ENCODE measurements at regions not wholly inside any gene's neighbourhood (a gene's known extent, or its start where the extent isn't known, plus 50 kb on each side); places are given as distances from the start of the nearest gene placed in this dataset.
"Not testable (repeated sequence)": the region's sequence is repeated elsewhere in the genome, so short reads cannot be mapped to it uniquely, and the experiment has no call there.

DNA sequence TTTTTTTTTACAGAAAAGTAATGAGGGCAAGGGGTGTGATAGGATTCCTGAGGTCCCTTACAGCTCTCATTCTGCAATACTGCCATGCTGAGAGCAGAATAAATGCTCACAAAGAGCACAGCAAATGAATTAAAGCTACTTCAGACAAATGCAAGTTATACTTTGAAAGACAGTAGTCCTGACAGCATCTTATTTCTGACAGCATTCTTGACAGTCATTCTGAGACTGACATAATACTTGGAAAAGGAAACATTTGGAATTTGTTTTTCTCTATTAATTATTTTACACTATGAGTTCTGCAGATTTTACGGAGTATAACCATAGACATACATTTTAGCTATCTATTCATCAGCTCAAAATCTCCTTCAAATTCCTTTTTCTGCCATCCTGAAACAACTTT lies 935.2 kb upstream of the FAM98A start:
- no peaks in the 10 kb centered on the region for H3K9me3 ChIP-seq (ENCODE audit: low read length)
- H3K9ac ChIP-seq (ENCODE audit: low read length) = no peak overlapping the region
- no peak overlapping the region for H3K27ac ChIP-seq (ENCODE audit: low read depth, low read length)
- no peak overlapping the region for H3K4me3 ChIP-seq (ENCODE audit: low read depth in 1 of 2, low read length in 2 of 2)
- no peaks in the 10 kb centered on the region for H3K27me3 ChIP-seq (ENCODE audit: control insufficient read depth in 1 of 2, insufficient read depth in 2 of 2, low read length in 2 of 2)
- no peaks in the 10 kb centered on the region for H3K4me1 ChIP-seq (ENCODE audit: insufficient read depth, low read length)
- H3K36me3 ChIP-seq (ENCODE audit: insufficient read depth, low read length) = no peaks in the 10 kb centered on the region

- no peak overlapping the region for H3K9ac ChIP-seq (ENCODE audit: low read length)
- H3K36me3 ChIP-seq (ENCODE audit: insufficient read depth, low read length) = no peaks in the 10 kb centered on the region
- H3K27ac ChIP-seq (ENCODE audit: low read depth, low read length) = no peak overlapping the region
- no peaks in the 10 kb centered on the region for H3K27me3 ChIP-seq (ENCODE audit: control insufficient read depth in 1 of 2, insufficient read depth in 2 of 2, low read length in 2 of 2)
- H3K4me1 ChIP-seq (ENCODE audit: insufficient read depth, low read length) = no peaks in the 10 kb centered on the region
- H3K9me3 ChIP-seq (ENCODE audit: low read length) = no peaks in the 10 kb centered on the region
- H3K4me3 ChIP-seq (ENCODE audit: low read depth in 1 of 2, low read length in 2 of 2) = no peak overlapping the region
Measured at GRCh38 chr2:34533585-34534183, 934.6 kb upstream of the FAM98A start.

DNA sequence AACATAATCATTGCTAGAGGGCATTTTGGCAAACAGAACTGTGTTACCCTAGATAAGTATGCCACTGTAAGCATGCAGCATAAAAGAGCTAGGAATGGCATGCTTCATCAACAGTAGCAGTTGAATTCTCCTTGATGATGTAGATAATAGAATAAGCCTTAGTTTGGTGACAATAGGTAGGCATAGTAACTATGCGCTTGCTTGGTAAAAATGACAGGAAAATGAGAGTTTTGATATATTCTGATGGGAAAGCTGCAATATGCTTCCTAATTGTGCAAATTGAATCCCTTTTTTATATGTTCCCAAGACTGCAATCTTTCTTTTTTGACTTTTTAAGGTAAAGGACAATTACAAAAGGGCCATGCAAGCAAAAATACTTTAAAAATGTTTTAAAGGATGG lies 930.9 kb upstream of the FAM98A start:
- no peak overlapping the region for H3K9ac ChIP-seq (ENCODE audit: low read length)
- H3K4me3 ChIP-seq (ENCODE audit: low read depth in 1 of 2, low read length in 2 of 2) = no peak overlapping the region
- H3K4me1 ChIP-seq (ENCODE audit: insufficient read depth, low read length) = no peaks in the 10 kb centered on the region
- H3K9me3 ChIP-seq (ENCODE audit: low read length) = no peaks in the 10 kb centered on the region
- no peaks in the 10 kb centered on the region for H3K27me3 ChIP-seq (ENCODE audit: control insufficient read depth in 1 of 2, insufficient read depth in 2 of 2, low read length in 2 of 2)
- H3K36me3 ChIP-seq (ENCODE audit: insufficient read depth, low read length) = no peaks in the 10 kb centered on the region
- H3K27ac ChIP-seq (ENCODE audit: low read depth, low read length) = no peak overlapping the region

GRCh38 chr2:34523958-34524514 lies 924.9 kb upstream of the FAM98A start:
- no peak overlapping the region for H3K27ac ChIP-seq (ENCODE audit: low read depth, low read length)

GRCh38 chr2:34519659-34520058 lies 920.6 kb upstream of the FAM98A start:
- no peak overlapping the region for H3K4me3 ChIP-seq (ENCODE audit: low read depth in 1 of 2, low read length in 2 of 2)
- no peaks in the 10 kb centered on the region for H3K9me3 ChIP-seq (ENCODE audit: low read length)
- no peaks in the 10 kb centered on the region for H3K27me3 ChIP-seq (ENCODE audit: control insufficient read depth in 1 of 2, insufficient read depth in 2 of 2, low read length in 2 of 2)
- H3K27ac ChIP-seq (ENCODE audit: low read depth, low read length) = no peak overlapping the region
- no peaks in the 10 kb centered on the region for H3K36me3 ChIP-seq (ENCODE audit: insufficient read depth, low read length)
- H3K4me1 ChIP-seq (ENCODE audit: insufficient read depth, low read length) = no peaks in the 10 kb centered on the region
- no peak overlapping the region for H3K9ac ChIP-seq (ENCODE audit: low read length)

More at GRCh38 chr2:34523958-34524514, 924.9 kb upstream of the FAM98A start:
- Histone ChIP-seq H3K4me3 (ENCODE audit: low read depth in 1 of 2, low read length in 2 of 2) (no peak overlapping the region), H3K36me3 (ENCODE audit: insufficient read depth, low read length) (no peaks in the 10 kb centered on the region), H3K4me1 (ENCODE audit: insufficient read depth, low read length) (no peaks in the 10 kb centered on the region), H3K9me3 (ENCODE audit: low read length) (no peaks in the 10 kb centered on the region), H3K9ac (ENCODE audit: low read length) (no peak overlapping the region), H3K27me3 (ENCODE audit: control insufficient read depth in 1 of 2, insufficient read depth in 2 of 2, low read length in 2 of 2) (no peaks in the 10 kb centered on the region)

GRCh38 chr2:34498561-34498960 lies 899.5 kb upstream of the FAM98A start:
- H3K4me1 ChIP-seq (ENCODE audit: insufficient read depth, low read length) = no peaks in the 10 kb centered on the region
- H3K4me3 ChIP-seq (ENCODE audit: low read depth in 1 of 2, low read length in 2 of 2) = no peak overlapping the region
- no peaks in the 10 kb centered on the region for H3K36me3 ChIP-seq (ENCODE audit: insufficient read depth, low read length)
- H3K9ac ChIP-seq (ENCODE audit: low read length) = no peak overlapping the region
- H3K27ac ChIP-seq (ENCODE audit: low read depth, low read length) = no peak overlapping the region
- no peaks in the 10 kb centered on the region for H3K9me3 ChIP-seq (ENCODE audit: low read length)
- no peaks in the 10 kb centered on the region for H3K27me3 ChIP-seq (ENCODE audit: control insufficient read depth in 1 of 2, insufficient read depth in 2 of 2, low read length in 2 of 2)

- not testable (repeated sequence) for H3K9ac ChIP-seq (ENCODE audit: low read length); H3K36me3 ChIP-seq (ENCODE audit: insufficient read depth, low read length); H3K9me3 ChIP-seq (ENCODE audit: low read length); H3K27me3 ChIP-seq (ENCODE audit: control insufficient read depth in 1 of 2, insufficient read depth in 2 of 2, low read length in 2 of 2); H3K27ac ChIP-seq (ENCODE audit: low read depth, low read length); H3K4me1 ChIP-seq (ENCODE audit: insufficient read depth, low read length); H3K4me3 ChIP-seq (ENCODE audit: low read depth in 1 of 2, low read length in 2 of 2)
Measured at GRCh38 chr2:34494192-34494591, 895.1 kb upstream of the FAM98A start.

DNA sequence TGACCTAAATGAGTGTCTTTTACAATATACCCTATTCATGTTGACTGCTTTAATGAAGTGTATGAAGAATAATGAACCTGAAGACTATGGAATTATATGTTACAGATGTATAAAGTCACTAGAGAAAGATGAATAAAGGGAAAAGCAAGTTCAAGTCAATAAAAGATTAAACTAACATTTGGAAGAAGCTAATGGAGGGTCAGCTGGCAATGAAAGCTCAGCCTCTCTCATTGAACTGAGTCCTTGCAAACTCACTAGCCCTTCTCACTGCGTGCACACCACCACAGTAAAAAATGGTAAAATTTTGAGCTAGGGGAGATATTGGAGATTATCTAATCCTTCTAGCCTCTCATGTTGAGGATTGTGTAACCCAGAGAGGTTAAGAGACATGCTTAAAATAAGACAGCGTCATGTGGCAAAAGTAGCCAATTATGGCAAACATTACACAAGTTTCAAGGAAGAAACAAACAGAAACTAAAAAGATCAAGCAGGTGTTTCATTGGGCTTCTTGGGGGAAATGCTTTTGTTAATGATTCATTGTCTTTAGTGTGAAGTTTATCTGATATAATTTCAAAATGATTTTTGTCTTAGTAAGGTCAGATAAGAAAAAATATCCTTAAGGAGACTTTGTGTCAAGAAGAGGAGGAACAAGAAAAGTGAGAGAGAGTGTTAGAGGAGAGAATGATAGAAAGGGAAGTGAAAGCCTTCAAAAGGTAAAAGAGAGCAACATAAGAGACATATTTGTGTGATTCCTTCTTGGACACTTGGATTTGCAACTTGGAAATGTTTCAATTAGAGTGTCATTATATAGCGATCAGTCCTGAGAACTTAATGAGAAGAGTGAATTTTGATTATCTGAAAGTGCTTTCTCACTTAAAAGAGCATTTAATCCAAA lies 893.7 kb upstream of the FAM98A start:
- Histone ChIP-seq H3K9me3 (ENCODE audit: low read length) (no peaks in the 10 kb centered on the region), H3K36me3 (ENCODE audit: insufficient read depth, low read length) (no peaks in the 10 kb centered on the region)

DNA sequence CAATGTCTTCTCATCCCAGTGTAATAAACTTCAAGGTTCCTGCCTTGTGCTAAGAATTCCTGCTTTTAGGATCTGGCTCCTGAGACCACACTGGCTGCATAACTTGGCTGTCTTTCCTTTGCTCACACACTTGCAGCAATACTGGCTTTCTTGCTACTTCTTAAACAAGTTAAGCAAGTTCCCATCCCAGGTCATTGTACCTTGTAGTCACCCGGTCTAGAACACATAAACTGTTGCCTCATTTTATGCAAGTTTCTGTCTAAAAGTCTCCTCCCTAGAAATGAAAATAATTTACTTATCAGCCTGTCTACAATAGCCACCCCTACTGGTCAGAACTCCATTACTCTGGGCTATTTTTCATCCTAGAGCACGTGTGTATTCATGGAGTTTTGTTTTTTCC lies 887.9 kb upstream of the FAM98A start:
- Histone ChIP-seq H3K27me3 (ENCODE audit: control insufficient read depth in 1 of 2, insufficient read depth in 2 of 2, low read length in 2 of 2) (no peaks in the 10 kb centered on the region), H3K36me3 (ENCODE audit: insufficient read depth, low read length) (no peaks in the 10 kb centered on the region), H3K27ac (ENCODE audit: low read depth, low read length) (no peak overlapping the region), H3K9me3 (ENCODE audit: low read length) (no peaks in the 10 kb centered on the region), H3K9ac (ENCODE audit: low read length) (no peak overlapping the region), H3K4me3 (ENCODE audit: low read depth in 1 of 2, low read length in 2 of 2) (no peak overlapping the region), H3K4me1 (ENCODE audit: insufficient read depth, low read length) (no peaks in the 10 kb centered on the region)

More for the DNA sequence above, 893.7 kb upstream of the FAM98A start:
- Histone ChIP-seq H3K27me3 (ENCODE audit: control insufficient read depth in 1 of 2, insufficient read depth in 2 of 2, low read length in 2 of 2) (no peaks in the 10 kb centered on the region), H3K9ac (ENCODE audit: low read length) (no peak overlapping the region), H3K27ac (ENCODE audit: low read depth, low read length) (no peak overlapping the region), H3K4me3 (ENCODE audit: low read depth in 1 of 2, low read length in 2 of 2) (no peak overlapping the region), H3K4me1 (ENCODE audit: insufficient read depth, low read length) (no peaks in the 10 kb centered on the region)

GRCh38 chr2:34481542-34481941 lies 882.4 kb upstream of the FAM98A start:
- H3K9ac ChIP-seq (ENCODE audit: low read length) = no peak overlapping the region
- no peaks in the 10 kb centered on the region for H3K9me3 ChIP-seq (ENCODE audit: low read length)
- H3K4me1 ChIP-seq (ENCODE audit: insufficient read depth, low read length) = no peaks in the 10 kb centered on the region
- no peaks in the 10 kb centered on the region for H3K27me3 ChIP-seq (ENCODE audit: control insufficient read depth in 1 of 2, insufficient read depth in 2 of 2, low read length in 2 of 2)
- H3K27ac ChIP-seq (ENCODE audit: low read depth, low read length) = no peak overlapping the region
- no peaks in the 10 kb centered on the region for H3K36me3 ChIP-seq (ENCODE audit: insufficient read depth, low read length)
- no peak overlapping the region for H3K4me3 ChIP-seq (ENCODE audit: low read depth in 1 of 2, low read length in 2 of 2)

- Histone ChIP-seq H3K4me1 (ENCODE audit: insufficient read depth, low read length) (no peaks in the 10 kb centered on the region), H3K36me3 (ENCODE audit: insufficient read depth, low read length) (no peaks in the 10 kb centered on the region), H3K9ac (ENCODE audit: low read length) (no peak overlapping the region)
Measured at GRCh38 chr2:34480366-34480765, 881.3 kb upstream of the FAM98A start.

More at GRCh38 chr2:34480366-34480765, 881.3 kb upstream of the FAM98A start:
- Histone ChIP-seq H3K9me3 (ENCODE audit: low read length) (no peaks in the 10 kb centered on the region), H3K27ac (ENCODE audit: low read depth, low read length) (no peak overlapping the region), H3K27me3 (ENCODE audit: control insufficient read depth in 1 of 2, insufficient read depth in 2 of 2, low read length in 2 of 2) (no peaks in the 10 kb centered on the region), H3K4me3 (ENCODE audit: low read depth in 1 of 2, low read length in 2 of 2) (no peak overlapping the region)

Data from muscle layer of colon (tissue), 2 donors.